PFSK-1 (cell line): ENCODE measurements at regions not wholly inside any gene's neighbourhood (a gene's known extent, or its start where the extent isn't known, plus 50 kb on each side); places are given as distances from the start of the nearest gene placed in this dataset.

Source experiments
- FOXP2 ChIP-seq: optimal IDR thresholded peaks from 2 replicates; pipeline ENCODE3; 2011; ENCODE audit warnings: borderline replicate concordance, control low read depth, inconsistent platforms; ENCODE audit not compliant: insufficient read depth; ENCODE audit errors: extremely low read length, extremely low read depth
- POLR2AphosphoS5 ChIP-seq: IDR thresholded peaks from 2 replicates; pipeline ENCODE4 v1.6.1; 2012; ENCODE audit warnings: low read depth, mild to moderate bottlenecking, control low read depth, low read length, moderate library complexity
- SIN3A ChIP-seq: IDR thresholded peaks from 2 replicates; pipeline ENCODE4 v1.6.1; 2012; ENCODE audit warnings: mild to moderate bottlenecking, low read length, moderate library complexity, borderline replicate concordance; ENCODE audit not compliant: insufficient read depth
- TAF1 ChIP-seq: IDR thresholded peaks from 2 replicates; pipeline ENCODE4 v1.6.1; 2012; ENCODE audit warnings: low read length, control low read depth, borderline replicate concordance; ENCODE audit not compliant: insufficient read depth
- TF ChIP-seq, protein P1 (sequence below), 2 experiments: IDR thresholded peaks; 2 replicates each; pipeline versions ENCODE4 v1.6.1 to v1.8.0; 2011 to 2012; ENCODE audit warnings: low read depth in 2 of 2, low read length in 2 of 2, control low read depth in 1 of 2, inconsistent platforms in 1 of 2, mild to moderate bottlenecking in 1 of 2, moderate library complexity in 1 of 2; ENCODE audit not compliant: insufficient read depth in 1 of 2

DNA sequence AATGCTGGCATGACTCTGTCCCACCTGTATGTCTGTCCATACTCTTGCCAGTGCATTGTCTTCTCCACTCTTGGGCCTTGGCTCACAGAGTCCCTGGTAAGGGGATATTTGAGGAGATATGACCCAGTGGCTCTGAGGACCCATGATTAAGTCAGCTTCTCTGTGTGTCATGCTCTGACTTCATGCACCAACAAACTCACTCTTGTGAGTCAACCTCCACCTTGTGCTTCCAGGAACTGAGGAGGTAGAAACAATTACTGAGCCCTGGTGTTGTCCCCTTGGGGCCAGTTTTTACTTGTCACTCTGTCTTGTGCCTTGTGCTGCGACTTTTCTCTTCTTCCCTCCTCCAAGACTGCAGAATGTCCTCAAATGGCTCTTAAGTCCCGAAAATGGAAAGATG lies 127.1 kb downstream of the ABHD5 start:
- TF ChIP-seq SIN3A (no peak), TAF1 (no peak)
- TF ChIP-seq, protein P1, sequence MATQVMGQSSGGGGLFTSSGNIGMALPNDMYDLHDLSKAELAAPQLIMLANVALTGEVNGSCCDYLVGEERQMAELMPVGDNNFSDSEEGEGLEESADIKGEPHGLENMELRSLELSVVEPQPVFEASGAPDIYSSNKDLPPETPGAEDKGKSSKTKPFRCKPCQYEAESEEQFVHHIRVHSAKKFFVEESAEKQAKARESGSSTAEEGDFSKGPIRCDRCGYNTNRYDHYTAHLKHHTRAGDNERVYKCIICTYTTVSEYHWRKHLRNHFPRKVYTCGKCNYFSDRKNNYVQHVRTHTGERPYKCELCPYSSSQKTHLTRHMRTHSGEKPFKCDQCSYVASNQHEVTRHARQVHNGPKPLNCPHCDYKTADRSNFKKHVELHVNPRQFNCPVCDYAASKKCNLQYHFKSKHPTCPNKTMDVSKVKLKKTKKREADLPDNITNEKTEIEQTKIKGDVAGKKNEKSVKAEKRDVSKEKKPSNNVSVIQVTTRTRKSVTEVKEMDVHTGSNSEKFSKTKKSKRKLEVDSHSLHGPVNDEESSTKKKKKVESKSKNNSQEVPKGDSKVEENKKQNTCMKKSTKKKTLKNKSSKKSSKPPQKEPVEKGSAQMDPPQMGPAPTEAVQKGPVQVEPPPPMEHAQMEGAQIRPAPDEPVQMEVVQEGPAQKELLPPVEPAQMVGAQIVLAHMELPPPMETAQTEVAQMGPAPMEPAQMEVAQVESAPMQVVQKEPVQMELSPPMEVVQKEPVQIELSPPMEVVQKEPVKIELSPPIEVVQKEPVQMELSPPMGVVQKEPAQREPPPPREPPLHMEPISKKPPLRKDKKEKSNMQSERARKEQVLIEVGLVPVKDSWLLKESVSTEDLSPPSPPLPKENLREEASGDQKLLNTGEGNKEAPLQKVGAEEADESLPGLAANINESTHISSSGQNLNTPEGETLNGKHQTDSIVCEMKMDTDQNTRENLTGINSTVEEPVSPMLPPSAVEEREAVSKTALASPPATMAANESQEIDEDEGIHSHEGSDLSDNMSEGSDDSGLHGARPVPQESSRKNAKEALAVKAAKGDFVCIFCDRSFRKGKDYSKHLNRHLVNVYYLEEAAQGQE (IDR thresholded peaks at IDR 0.05; ENCODE audit: insufficient read depth in 1 of 2, low read depth in 2 of 2, low read length in 2 of 2): no peak

DNA sequence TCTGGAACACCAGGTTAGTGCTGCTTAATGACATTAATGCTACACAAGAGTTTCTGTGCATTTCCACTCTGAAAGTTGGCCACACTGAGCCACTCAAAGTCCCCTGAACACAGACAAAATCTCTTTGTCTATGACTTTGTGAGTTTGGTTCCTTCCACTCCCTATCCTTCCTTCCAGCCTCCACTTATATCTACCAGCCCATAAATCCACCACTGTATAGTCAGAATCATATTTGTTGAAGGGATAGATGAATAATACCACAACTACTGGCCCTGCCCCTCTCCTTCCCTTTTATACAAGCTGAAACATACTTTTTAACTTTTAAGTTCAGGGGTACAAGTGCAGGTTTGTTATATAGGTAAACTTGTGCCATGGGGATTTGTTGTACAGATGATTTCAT lies 127.5 kb downstream of the ABHD5 start:
- no peak for TF ChIP-seq SIN3A

DNA sequence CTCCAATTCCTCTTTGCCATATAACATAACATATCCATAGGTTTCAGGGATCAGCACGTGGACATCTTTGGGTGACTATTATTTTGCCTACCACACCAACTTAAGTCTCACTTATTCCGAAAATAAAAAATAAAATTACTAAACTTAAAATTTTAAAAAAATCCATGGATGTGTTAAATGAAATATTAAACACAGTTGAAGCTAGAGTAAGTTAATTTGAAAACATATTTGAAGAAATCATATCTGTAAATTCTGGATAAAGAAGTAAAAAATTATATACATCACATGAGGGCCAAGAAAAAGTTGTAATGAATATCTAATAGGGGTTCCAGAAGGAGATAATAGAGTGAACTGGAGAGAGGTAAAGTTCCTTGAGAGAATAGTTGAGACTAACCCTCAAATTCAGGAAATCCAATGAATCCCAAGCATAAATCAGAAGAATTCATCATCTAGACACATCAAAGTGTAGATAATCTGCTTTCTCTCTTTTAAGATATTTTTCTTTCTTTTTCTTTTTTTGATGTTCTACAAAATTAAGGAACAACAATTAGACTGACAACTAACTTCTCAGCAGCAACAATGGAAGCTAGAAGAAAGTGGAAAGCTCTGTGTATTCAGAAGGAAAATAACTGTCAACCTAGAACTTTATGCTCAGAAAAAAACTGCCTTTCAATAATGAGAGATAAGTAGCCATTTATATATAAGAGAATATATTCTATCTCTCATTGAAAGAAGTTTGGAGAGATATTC lies 147.4 kb downstream of the ABHD5 start:
- TF ChIP-seq TAF1 (no peak), POLR2AphosphoS5 (no peak), FOXP2 (no peak), SIN3A (no peak)
- TF ChIP-seq, protein P1 (IDR thresholded peaks at IDR 0.05; ENCODE audit: insufficient read depth in 1 of 2, low read depth in 2 of 2, low read length in 2 of 2): no peak

DNA sequence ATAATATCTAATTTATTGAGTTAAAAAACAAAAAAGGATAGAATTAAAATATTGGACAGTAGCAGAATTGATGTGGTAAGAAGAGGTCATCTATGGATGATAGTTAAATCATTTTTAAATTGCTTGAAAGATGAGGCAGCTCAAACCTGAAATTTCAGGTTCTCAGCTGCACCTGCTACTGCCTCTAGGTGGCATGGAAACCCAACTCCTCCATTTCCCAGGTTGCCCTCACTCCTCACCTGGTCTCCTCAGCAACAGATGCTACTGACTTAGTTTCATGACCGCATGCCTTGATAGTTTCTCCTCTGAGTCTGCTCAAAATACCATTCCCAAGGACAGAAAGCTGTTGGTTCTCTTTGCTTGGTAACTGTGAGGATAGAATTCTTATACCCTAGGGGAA lies 148.1 kb downstream of the ABHD5 start:
- no peak for TF ChIP-seq POLR2AphosphoS5
- TF ChIP-seq TAF1: no peak
- TF ChIP-seq SIN3A: no peak
- TF ChIP-seq FOXP2: no peak
- TF ChIP-seq, protein P1 (IDR thresholded peaks at IDR 0.05; ENCODE audit: insufficient read depth in 1 of 2, low read depth in 2 of 2, low read length in 2 of 2): no peak

DNA sequence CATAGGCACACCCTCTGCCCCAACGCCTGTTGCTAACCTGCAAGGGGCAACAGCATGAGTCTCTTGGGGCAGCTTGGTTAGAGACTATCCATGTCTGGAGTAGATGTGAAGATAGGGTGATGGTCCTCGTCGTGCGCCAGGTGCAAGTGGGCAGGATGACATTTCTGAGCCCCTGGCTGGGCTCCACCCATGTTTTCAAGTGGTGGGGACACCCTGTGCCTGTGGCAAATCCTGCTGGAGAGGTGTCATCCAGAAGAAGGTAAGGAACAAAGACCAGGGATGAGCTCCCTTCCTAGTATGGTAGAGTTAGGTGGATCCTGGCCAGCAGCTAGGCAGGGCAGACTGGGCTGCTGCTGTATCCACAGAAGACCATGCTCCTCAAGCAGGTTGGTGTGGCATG lies 152.6 kb downstream of the ABHD5 start:
- TF ChIP-seq POLR2AphosphoS5: no peak
- TF ChIP-seq, protein P1 (IDR thresholded peaks at IDR 0.05; ENCODE audit: insufficient read depth in 1 of 2, low read depth in 2 of 2, low read length in 2 of 2): no peak
- TF ChIP-seq FOXP2: no peak
- TF ChIP-seq SIN3A: no peak
- no peak for TF ChIP-seq TAF1
